CD4-positive, alpha-beta T cell (primary cell): ENCODE measurements at regions not wholly inside any gene's neighbourhood (a gene's known extent, or its start where the extent isn't known, plus 50 kb on each side); places are given as distances from the start of the nearest gene placed in this dataset.
"Not testable (repeated sequence)": the region's sequence is repeated elsewhere in the genome, so short reads cannot be mapped to it uniquely, and the experiment has no call there.

Experiments
- ATAC-seq: fragments of 200-7000 bp; cut with Tn5 transposase; one replicate; pipeline ENCODE4 v1.10.0; 2022; ENCODE audit warnings: mild to moderate bottlenecking; ENCODE audit not compliant: poor library complexity
- CTCF ChIA-PET: fragments of 350-600 bp; sonication (Branson Sonifier 250); formaldehyde crosslinking; loops from one replicate; lab custom pipeline; 2021; ENCODE audit warnings: antibody characterized with exemption, inconsistent platforms; lab: Charles Lee
- POLR2A ChIA-PET: fragments of 350-600 bp; sonication (Branson Sonifier 250); formaldehyde crosslinking; loops from one replicate; lab custom pipeline; 2021; ENCODE audit warnings: antibody characterized with exemption, inconsistent platforms; lab: Charles Lee
- DNase-seq, 14 experiments: peaks; one replicate each; pipeline ENCODE4 v3.0.0-alpha.2; 2013 to 2020; ENCODE audit warnings: mixed read lengths in 2 of 14
- H3K27ac ChIP-seq, 2 donors: one replicate each; pipeline versions ENCODE4 v1.5.1 to v1.7.0; 2013; ENCODE audit warnings: low read length in 2 of 2, low read depth in 1 of 2, mild to moderate bottlenecking in 1 of 2
- H3K27me3 ChIP-seq, 2 experiments: 1 replicate in 1 of 2; 2 replicates in 1 of 2; pipeline versions ENCODE4 v1.6.1 to v1.7.0; 2013; ENCODE audit warnings: low read length in 2 of 2, control low read depth in 1 of 2, mild to moderate bottlenecking in 1 of 2, moderate library complexity in 1 of 2; ENCODE audit not compliant: insufficient read depth in 2 of 2, control insufficient read depth in 1 of 2
- H3K36me3 ChIP-seq: one replicate; pipeline ENCODE4 v1.6.1; 2013; ENCODE audit warnings: low read length, control low read depth; ENCODE audit not compliant: insufficient read depth
- H3K4me1 ChIP-seq: one replicate; pipeline ENCODE4 v1.6.1; 2013; ENCODE audit warnings: low read length, control low read depth; ENCODE audit not compliant: insufficient read depth
- H3K4me3 ChIP-seq: one replicate; pipeline ENCODE4 v1.5.1; 2013; ENCODE audit warnings: mild to moderate bottlenecking, low read length, moderate library complexity
- H3K9me3 ChIP-seq, 2 experiments: 1 replicate in 1 of 2; 2 replicates in 1 of 2; pipeline versions ENCODE4 v1.6.1 to v1.7.0; 2013; ENCODE audit warnings: low read length in 2 of 2, mild to moderate bottlenecking in 2 of 2, control low read depth in 1 of 2, moderate library complexity in 1 of 2; ENCODE audit not compliant: control insufficient read depth in 1 of 2, insufficient read depth in 1 of 2
- H3K27ac Mint-ChIP-seq: one replicate; pipeline ENCODE4 v1.8.0; 2020; ENCODE audit warnings: mixed read lengths
- H3K27me3 Mint-ChIP-seq: one replicate; pipeline ENCODE4 v1.8.0; 2021; ENCODE audit warnings: mixed read lengths
- H3K36me3 Mint-ChIP-seq: one replicate; pipeline ENCODE4 v1.8.0; 2021; ENCODE audit warnings: low read depth, mixed read lengths
- H3K4me1 Mint-ChIP-seq: one replicate; pipeline ENCODE4 v1.8.0; 2021; ENCODE audit warnings: low read depth, mixed read lengths
- H3K4me3 Mint-ChIP-seq: one replicate; pipeline ENCODE4 v1.8.0; 2020; ENCODE audit warnings: mild to moderate bottlenecking, mixed read lengths
- H3K9me3 Mint-ChIP-seq: one replicate; pipeline ENCODE4 v1.8.0; 2020; ENCODE audit warnings: mixed read lengths
- CTCF ChIP-seq: fragments of 200-600 bp; IDR thresholded peaks from one replicate; pipeline ENCODE4 v1.8.0; 2022; ENCODE audit warnings: antibody characterized with exemption, mild to moderate bottlenecking
- intact Hi-C, 2 experiments: fragments of 100-400 bp; cut with DNase I in 1 of 2; cut with micrococcal nuclease in 1 of 2; formaldehyde crosslinking; loops; one replicate each; pipeline versions ENCODE4 v1.15.1 to v1.9.0; 2023 to 2025; cut with DNase I, micrococcal nuclease

- CTCF ChIA-PET: no interaction called here
- H3K4me3 Mint-ChIP-seq: no peak overlapping the region
- Histone ChIP-seq H3K27ac (no peak overlapping the region), H3K4me3 (no peak overlapping the region), H3K27me3 (no peaks in the 10 kb centered on the region), H3K9me3 (peaks cover 4 to 6% of the 10 kb centered on the region in 2 experiments), H3K36me3 (no peaks in the 10 kb centered on the region), H3K4me1 (no peaks in the 10 kb centered on the region)
- intact Hi-C loops: no loop called here
- H3K27me3 Mint-ChIP-seq: no peaks in the 10 kb centered on the region
- DNase-seq (no peak), ATAC-seq (no peak)
- no peaks in the 10 kb centered on the region for H3K36me3 Mint-ChIP-seq
- peaks cover 6% of the 10 kb centered on the region for H3K9me3 Mint-ChIP-seq
- POLR2A ChIA-PET: no interaction called here
- TF ChIP-seq CTCF: no peak
- H3K27ac Mint-ChIP-seq: no peak overlapping the region
- no peaks in the 10 kb centered on the region for H3K4me1 Mint-ChIP-seq
Measured at GRCh38 chr1:218933513-218933912, 240.2 kb upstream of the LYPLAL1 start.

GRCh38 chr1:218935408-218935807, 238.3 kb upstream of the LYPLAL1 start:
- H3K27me3 Mint-ChIP-seq, H3K27ac ChIP-seq, H3K27me3 ChIP-seq, POLR2A ChIA-PET, H3K27ac Mint-ChIP-seq, ATAC-seq, DNase-seq, H3K36me3 ChIP-seq, H3K4me1 ChIP-seq, H3K9me3 Mint-ChIP-seq, CTCF ChIA-PET, H3K4me3 Mint-ChIP-seq, H3K4me3 ChIP-seq, H3K36me3 Mint-ChIP-seq, intact Hi-C loops, H3K4me1 Mint-ChIP-seq, H3K9me3 ChIP-seq: not testable (repeated sequence)

GRCh38 chr1:218938259-218938658, 235.4 kb upstream of the LYPLAL1 start:
- H3K4me3 ChIP-seq: no peak overlapping the region
- ATAC-seq (no peak), DNase-seq (no peak)
- intact Hi-C loops: no loop called here
- H3K9me3 ChIP-seq: peaks cover 4 to 6% of the 10 kb centered on the region in 2 experiments
- ChIA-PET POLR2A (no interaction called here), CTCF (interaction anchor here (0.5 kb wide), 1 partner anchor 419 kb away, joined by 3 read pairs; no protein-coding TSS in a partner anchor)
- no peaks in the 10 kb centered on the region for H3K36me3 ChIP-seq
- H3K4me1 Mint-ChIP-seq: no peaks in the 10 kb centered on the region
- no peaks in the 10 kb centered on the region for H3K36me3 Mint-ChIP-seq
- no peak overlapping the region for H3K4me3 Mint-ChIP-seq
- no peak overlapping the region for H3K27ac Mint-ChIP-seq
- no peaks in the 10 kb centered on the region for H3K27me3 Mint-ChIP-seq
- H3K9me3 Mint-ChIP-seq: peaks cover 6% of the 10 kb centered on the region
- H3K27me3 ChIP-seq: no peaks in the 10 kb centered on the region
- TF ChIP-seq CTCF: no peak
- no peak overlapping the region for H3K27ac ChIP-seq
- H3K4me1 ChIP-seq: no peaks in the 10 kb centered on the region

GRCh38 chr1:218939095-218939494, 234.6 kb upstream of the LYPLAL1 start:
- H3K27me3 Mint-ChIP-seq: no peaks in the 10 kb centered on the region
- no peak overlapping the region for H3K4me3 Mint-ChIP-seq
- Histone ChIP-seq H3K27me3 (no peaks in the 10 kb centered on the region), H3K4me1 (no peaks in the 10 kb centered on the region), H3K4me3 (no peak overlapping the region), H3K36me3 (no peaks in the 10 kb centered on the region), H3K27ac (no peak overlapping the region), H3K9me3 (peaks cover 4 to 6% of the 10 kb centered on the region in 2 experiments)
- ChIA-PET POLR2A (no interaction called here), CTCF (no interaction called here)
- H3K9me3 Mint-ChIP-seq: peaks cover 6% of the 10 kb centered on the region
- intact Hi-C loops: no loop called here
- DNase-seq (no peak), ATAC-seq (no peak)
- H3K4me1 Mint-ChIP-seq: no peaks in the 10 kb centered on the region
- no peak overlapping the region for H3K27ac Mint-ChIP-seq
- H3K36me3 Mint-ChIP-seq: no peaks in the 10 kb centered on the region
- TF ChIP-seq CTCF: no peak
